ENCODE measurements at regions not wholly inside any gene's neighbourhood (a gene's known extent, or its start where the extent isn't known, plus 50 kb on each side); places are given as distances from the start of the nearest gene placed in this dataset.

- Histone ChIP-seq H3K9me3 (no peaks in the 10 kb centered on the region), H3K27ac (no peak overlapping the region), H3K36me3 (no peaks in the 10 kb centered on the region), H3K27me3 (no peaks in the 10 kb centered on the region), H3K4me1 (no peaks in the 10 kb centered on the region), H3K4me3 (no peak overlapping the region)
- ATAC-seq: no peak
- intact Hi-C loops (cut with DNase I): no loop called here
- TF ChIP-seq CTCF (IDR thresholded peaks at IDR 0.05): no peak
- DNase-seq: no peak
These were observed 118.2 kb downstream of the SEC61B start for GRCh38 chr9:99340281-99340680.

GRCh38 chr9:99341686-99342085 lies 119.6 kb downstream of the SEC61B start:
- Histone ChIP-seq H3K36me3 (no peaks in the 10 kb centered on the region), H3K27me3 (no peaks in the 10 kb centered on the region), H3K4me3 (no peak overlapping the region), H3K9me3 (no peaks in the 10 kb centered on the region), H3K27ac (no peak overlapping the region), H3K4me1 (no peaks in the 10 kb centered on the region)
- no peak for ATAC-seq
- DNase-seq: no peak
- no peak for TF ChIP-seq CTCF (IDR thresholded peaks at IDR 0.05)
- intact Hi-C loops (cut with DNase I): no loop called here

- Histone ChIP-seq H3K9me3 (no peaks in the 10 kb centered on the region), H3K4me3 (no peak overlapping the region), H3K27me3 (no peaks in the 10 kb centered on the region), H3K36me3 (no peaks in the 10 kb centered on the region), H3K4me1 (no peaks in the 10 kb centered on the region), H3K27ac (no peak overlapping the region)
- DNase-seq: no peak
- no peak for TF ChIP-seq CTCF (IDR thresholded peaks at IDR 0.05)
- intact Hi-C loops (cut with DNase I): no loop called here
- no peak for ATAC-seq
These were observed 123.4 kb downstream of the SEC61B start for GRCh38 chr9:99345451-99345850.

GRCh38 chr9:99345942-99346341 lies 123.9 kb downstream of the SEC61B start:
- no peaks in the 10 kb centered on the region for H3K27me3 ChIP-seq
- no peaks in the 10 kb centered on the region for H3K4me1 ChIP-seq
- ATAC-seq (no peak), DNase-seq (no peak)
- no peak overlapping the region for H3K4me3 ChIP-seq
- TF ChIP-seq CTCF (IDR thresholded peaks at IDR 0.05): no peak
- H3K36me3 ChIP-seq: no peaks in the 10 kb centered on the region
- H3K9me3 ChIP-seq: no peaks in the 10 kb centered on the region
- intact Hi-C loops (cut with DNase I): no loop called here
- H3K27ac ChIP-seq: no peak overlapping the region

- intact Hi-C loops (cut with DNase I): no loop called here
- H3K9me3 ChIP-seq: no peaks in the 10 kb centered on the region
These were observed 125.5 kb downstream of the SEC61B start for GRCh38 chr9:99347568-99347967.

More at GRCh38 chr9:99347568-99347967, 125.5 kb downstream of the SEC61B start:
- no peaks in the 10 kb centered on the region for H3K27me3 ChIP-seq
- TF ChIP-seq CTCF (IDR thresholded peaks at IDR 0.05): no peak
- H3K36me3 ChIP-seq: no peaks in the 10 kb centered on the region
- no peak for DNase-seq
- no peak for ATAC-seq
- no peak overlapping the region for H3K4me3 ChIP-seq
- H3K4me1 ChIP-seq: no peaks in the 10 kb centered on the region
- H3K27ac ChIP-seq: no peak overlapping the region

All from left lung (tissue), 4 donors.